ENCODE measurements at regions not wholly inside any gene's neighbourhood (a gene's known extent, or its start where the extent isn't known, plus 50 kb on each side); places are given as distances from the start of the nearest gene placed in this dataset.

DNA sequence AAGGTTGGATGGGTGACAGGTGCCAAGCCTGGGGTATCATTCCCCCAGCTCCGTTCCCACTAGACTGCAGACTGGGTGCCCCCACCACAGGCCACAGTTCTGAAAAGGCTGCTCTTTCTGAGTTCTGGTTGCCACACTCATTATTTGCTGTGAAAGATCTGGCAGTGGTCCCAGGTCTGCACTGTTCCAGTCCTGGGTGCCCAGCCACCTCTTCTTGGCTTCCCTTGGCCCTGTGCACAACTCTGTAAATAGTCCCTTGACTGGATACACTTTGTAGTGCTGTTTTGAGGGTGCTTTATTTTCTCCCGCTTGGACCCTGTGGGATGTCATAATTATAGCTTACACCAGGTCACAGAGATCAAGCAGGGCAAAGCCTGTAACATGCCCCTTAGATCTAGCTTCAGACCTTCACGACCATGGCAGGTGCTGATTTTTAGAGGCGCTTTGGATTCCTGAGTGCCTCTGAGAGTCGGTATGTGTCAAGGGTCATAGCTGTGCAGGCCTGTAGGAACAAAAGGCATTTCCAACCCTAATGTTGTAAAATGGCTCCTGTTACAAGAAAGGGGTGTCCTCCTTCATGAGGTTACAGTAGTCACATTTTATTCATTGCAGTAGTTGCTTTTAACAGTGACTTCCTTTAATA lies 344.9 kb downstream of the ICE1 start:
- no peaks in the 10 kb centered on the region for H3K79me2 ChIP-seq (ENCODE audit: control insufficient read depth, low read length)
- no peaks in the 10 kb centered on the region for H3K27me3 ChIP-seq (ENCODE audit: control insufficient read depth, low read length)
- no peaks in the 10 kb centered on the region for H3K36me3 ChIP-seq (ENCODE audit: control insufficient read depth, low read length)
- no peak overlapping the region for H3K4me3 ChIP-seq (ENCODE audit: low read length)
- TF ChIP-seq EZH2phosphoT487 (IDR thresholded peaks at IDR 0.05; ENCODE audit: borderline replicate concordance, low read length) = no peak
- H3K4me2 ChIP-seq (ENCODE audit: low read length) = no peak overlapping the region
- H3F3A ChIP-seq (ENCODE audit: control insufficient read depth, insufficient read depth) = no peaks in the 10 kb centered on the region
- H3K9me2 ChIP-seq (replicated peaks; ENCODE audit: control insufficient read depth, low read length) = no peaks in the 10 kb centered on the region
- no peaks in the 10 kb centered on the region for H3K4me1 ChIP-seq (ENCODE audit: control insufficient read depth, low read length)
- no peaks in the 10 kb centered on the region for H3K9me3 ChIP-seq (ENCODE audit: control insufficient read depth, insufficient read depth, low read length)
- H4K20me1 ChIP-seq (ENCODE audit: control insufficient read depth, insufficient read depth, low read depth, low read length) = no peaks in the 10 kb centered on the region
- H3K27ac ChIP-seq (ENCODE audit: low read depth, low read length) = no peak overlapping the region

DNA sequence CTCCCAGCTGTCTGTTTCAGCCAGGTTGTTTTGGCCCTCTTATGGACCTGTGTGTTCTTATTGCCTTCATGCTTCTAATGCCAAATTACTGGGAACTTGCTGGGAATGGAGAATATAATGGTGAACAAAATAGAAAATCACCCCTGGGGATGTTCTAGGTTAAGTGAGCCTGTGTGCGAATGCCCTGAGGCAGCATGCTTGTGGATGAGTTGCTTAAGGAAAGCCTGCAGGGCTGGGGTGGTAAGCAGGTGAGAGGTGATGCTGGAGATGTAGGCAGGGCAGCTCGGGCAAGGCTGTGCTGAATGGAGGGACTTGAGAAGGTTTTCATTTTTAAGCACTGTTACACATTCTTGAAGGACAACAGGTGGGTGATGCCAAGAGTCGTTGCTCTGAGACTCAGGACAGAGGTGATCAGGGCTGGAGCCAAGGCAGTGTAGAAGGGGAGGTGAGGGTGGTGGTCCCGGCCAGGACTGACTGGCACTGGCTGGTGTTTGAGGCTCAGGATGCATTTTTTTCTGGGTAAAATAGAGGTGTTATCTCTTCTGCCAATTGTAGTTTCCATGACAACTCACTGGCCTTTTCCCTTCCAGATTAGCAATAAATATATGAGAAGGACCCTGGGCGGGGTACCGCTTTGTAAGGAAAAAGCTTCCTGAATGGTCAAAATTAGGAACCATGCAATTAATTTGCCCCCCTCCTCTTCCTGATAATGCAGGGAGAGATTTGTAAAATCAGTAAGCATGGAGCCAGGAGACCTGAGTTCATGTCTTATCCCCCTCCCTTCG lies 342.8 kb downstream of the ICE1 start:
- Histone ChIP-seq H4K20me1 (ENCODE audit: control insufficient read depth, insufficient read depth, low read depth, low read length) (no peaks in the 10 kb centered on the region), H3K9me2 (replicated peaks; ENCODE audit: control insufficient read depth, low read length) (no peaks in the 10 kb centered on the region), H3K4me3 (ENCODE audit: low read length) (no peak overlapping the region), H3K36me3 (ENCODE audit: control insufficient read depth, low read length) (no peaks in the 10 kb centered on the region), H3K27ac (ENCODE audit: low read depth, low read length) (no peak overlapping the region), H3K4me2 (ENCODE audit: low read length) (no peak overlapping the region), H3K79me2 (ENCODE audit: control insufficient read depth, low read length) (no peaks in the 10 kb centered on the region), H3K9me3 (ENCODE audit: control insufficient read depth, insufficient read depth, low read length) (no peaks in the 10 kb centered on the region), H3K27me3 (ENCODE audit: control insufficient read depth, low read length) (no peaks in the 10 kb centered on the region), H3K4me1 (ENCODE audit: control insufficient read depth, low read length) (no peaks in the 10 kb centered on the region), H3F3A (ENCODE audit: control insufficient read depth, insufficient read depth) (no peaks in the 10 kb centered on the region)
- TF ChIP-seq, protein P1, sequence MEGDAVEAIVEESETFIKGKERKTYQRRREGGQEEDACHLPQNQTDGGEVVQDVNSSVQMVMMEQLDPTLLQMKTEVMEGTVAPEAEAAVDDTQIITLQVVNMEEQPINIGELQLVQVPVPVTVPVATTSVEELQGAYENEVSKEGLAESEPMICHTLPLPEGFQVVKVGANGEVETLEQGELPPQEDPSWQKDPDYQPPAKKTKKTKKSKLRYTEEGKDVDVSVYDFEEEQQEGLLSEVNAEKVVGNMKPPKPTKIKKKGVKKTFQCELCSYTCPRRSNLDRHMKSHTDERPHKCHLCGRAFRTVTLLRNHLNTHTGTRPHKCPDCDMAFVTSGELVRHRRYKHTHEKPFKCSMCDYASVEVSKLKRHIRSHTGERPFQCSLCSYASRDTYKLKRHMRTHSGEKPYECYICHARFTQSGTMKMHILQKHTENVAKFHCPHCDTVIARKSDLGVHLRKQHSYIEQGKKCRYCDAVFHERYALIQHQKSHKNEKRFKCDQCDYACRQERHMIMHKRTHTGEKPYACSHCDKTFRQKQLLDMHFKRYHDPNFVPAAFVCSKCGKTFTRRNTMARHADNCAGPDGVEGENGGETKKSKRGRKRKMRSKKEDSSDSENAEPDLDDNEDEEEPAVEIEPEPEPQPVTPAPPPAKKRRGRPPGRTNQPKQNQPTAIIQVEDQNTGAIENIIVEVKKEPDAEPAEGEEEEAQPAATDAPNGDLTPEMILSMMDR (IDR thresholded peaks at IDR 0.05; ENCODE audit: low read depth, low read length, poor library complexity, severe bottlenecking) = no peak
- no peak for TF ChIP-seq EZH2phosphoT487 (IDR thresholded peaks at IDR 0.05; ENCODE audit: borderline replicate concordance, low read length)

DNA sequence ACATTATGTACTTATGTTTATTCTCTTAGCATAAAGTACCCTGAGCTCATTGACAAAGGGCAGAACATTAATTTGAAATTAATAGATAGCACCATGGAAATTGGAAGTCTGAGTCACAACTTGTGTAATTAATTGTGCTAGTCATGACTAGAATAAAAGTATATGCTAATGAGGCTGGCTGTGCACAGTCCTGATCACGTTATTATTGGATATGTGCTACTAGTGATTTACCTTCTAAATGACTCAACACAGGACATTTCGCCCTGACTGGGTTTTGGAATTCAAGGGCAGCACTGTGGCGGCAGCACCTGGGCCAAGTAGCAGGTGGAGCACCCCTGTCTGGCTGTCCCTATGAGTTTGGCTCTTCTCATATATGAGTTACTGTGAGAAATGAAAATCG lies 341.8 kb downstream of the ICE1 start:
- no peak for TF ChIP-seq EZH2phosphoT487 (IDR thresholded peaks at IDR 0.05; ENCODE audit: borderline replicate concordance, low read length)
- TF ChIP-seq, protein P1 (IDR thresholded peaks at IDR 0.05; ENCODE audit: low read depth, low read length, poor library complexity, severe bottlenecking) = no peak
- no peak overlapping the region for H3K4me2 ChIP-seq (ENCODE audit: low read length)
- H3K9me2 ChIP-seq (replicated peaks; ENCODE audit: control insufficient read depth, low read length) = no peaks in the 10 kb centered on the region
- no peaks in the 10 kb centered on the region for H3F3A ChIP-seq (ENCODE audit: control insufficient read depth, insufficient read depth)
- no peaks in the 10 kb centered on the region for H3K27me3 ChIP-seq (ENCODE audit: control insufficient read depth, low read length)
- no peaks in the 10 kb centered on the region for H3K4me1 ChIP-seq (ENCODE audit: control insufficient read depth, low read length)
- no peaks in the 10 kb centered on the region for H3K36me3 ChIP-seq (ENCODE audit: control insufficient read depth, low read length)
- H4K20me1 ChIP-seq (ENCODE audit: control insufficient read depth, insufficient read depth, low read depth, low read length) = no peaks in the 10 kb centered on the region
- H3K4me3 ChIP-seq (ENCODE audit: low read length) = no peak overlapping the region
- no peaks in the 10 kb centered on the region for H3K9me3 ChIP-seq (ENCODE audit: control insufficient read depth, insufficient read depth, low read length)
- H3K27ac ChIP-seq (ENCODE audit: low read depth, low read length) = no peak overlapping the region
- H3K79me2 ChIP-seq (ENCODE audit: control insufficient read depth, low read length) = no peaks in the 10 kb centered on the region

DNA sequence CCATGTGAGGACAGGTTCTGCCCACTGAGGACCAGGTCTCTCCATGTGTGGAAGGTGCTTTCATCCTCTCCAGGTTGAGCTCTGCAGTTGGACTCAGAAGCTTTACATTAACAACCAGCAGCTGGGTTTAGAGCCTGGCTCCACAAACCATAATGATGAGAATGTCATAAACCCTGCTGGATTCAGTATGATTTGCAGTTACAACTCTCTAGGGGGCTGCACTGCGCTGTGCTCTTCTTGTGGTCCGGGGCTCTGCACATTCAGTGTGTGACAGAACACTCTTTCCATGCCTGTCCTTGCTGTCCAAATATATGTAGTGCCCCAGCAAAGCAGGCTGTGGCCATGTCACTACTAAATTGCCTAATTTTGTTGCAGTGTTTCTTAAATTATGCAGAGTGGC lies 334.3 kb downstream of the ICE1 start:
- H3K79me2 ChIP-seq (ENCODE audit: control insufficient read depth, low read length) = no peaks in the 10 kb centered on the region

More for the DNA sequence above, 334.3 kb downstream of the ICE1 start:
- peaks cover 54% of the 10 kb centered on the region for H3K4me1 ChIP-seq (ENCODE audit: control insufficient read depth, low read length)
- peak overlapping the region; percentile 54; the same call in 1 of the 2 replicates for H3K4me2 ChIP-seq (ENCODE audit: low read length)
- no peaks in the 10 kb centered on the region for H3K27me3 ChIP-seq (ENCODE audit: control insufficient read depth, low read length)
- peaks cover 2% of the 10 kb centered on the region; the same call in 1 of the 2 replicates for H3F3A ChIP-seq (ENCODE audit: control insufficient read depth, insufficient read depth)
- no peaks in the 10 kb centered on the region for H3K9me3 ChIP-seq (ENCODE audit: control insufficient read depth, insufficient read depth, low read length)
- no peaks in the 10 kb centered on the region for H4K20me1 ChIP-seq (ENCODE audit: control insufficient read depth, insufficient read depth, low read depth, low read length)
- H3K4me3 ChIP-seq (ENCODE audit: low read length) = 0 out of 2 replicates have a peak overlapping the region, but pooled peaks have one; percentile 35
- peak overlapping the region; percentile 64; the same call in 1 of the 2 replicates for H3K27ac ChIP-seq (ENCODE audit: low read depth, low read length)
- no peak for TF ChIP-seq EZH2phosphoT487 (IDR thresholded peaks at IDR 0.05; ENCODE audit: borderline replicate concordance, low read length)
- TF ChIP-seq, protein P1 (IDR thresholded peaks at IDR 0.05; ENCODE audit: low read depth, low read length, poor library complexity, severe bottlenecking) = no peak
- H3K9me2 ChIP-seq (replicated peaks; ENCODE audit: control insufficient read depth, low read length) = no peaks in the 10 kb centered on the region
- no peaks in the 10 kb centered on the region for H3K36me3 ChIP-seq (ENCODE audit: control insufficient read depth, low read length)

All from DOHH2 (cell line).